Ascending aorta (tissue), 2 donors: ENCODE measurements at regions not wholly inside any gene's neighbourhood (a gene's known extent, or its start where the extent isn't known, plus 50 kb on each side); places are given as distances from the start of the nearest gene placed in this dataset.
A peak's percentile ranks its signal among the peaks of the same experiment; 100 is the strongest.

Experiments used
- DNase-seq, 2 donors: peaks; one replicate each; pipeline ENCODE4 v3.0.0-alpha.2; 2019; ENCODE audit warnings: low spot score in 2 of 2
- H3K27ac ChIP-seq, 2 donors: fragments of 200-600 bp; sonication (generic); one replicate each; pipeline ENCODE4 v1.5.1; 2016 to 2017; ENCODE audit warnings: mild to moderate bottlenecking in 1 of 2
- H3K27me3 ChIP-seq: fragments of 200-600 bp; sonication (generic); one replicate; pipeline ENCODE4 v1.5.1; 2017
- H3K36me3 ChIP-seq, 2 donors: fragments of 200-600 bp; sonication (generic); one replicate each; pipeline ENCODE4 v1.5.1; 2016
- H3K4me1 ChIP-seq, 2 donors: fragments of 200-600 bp; sonication (generic); one replicate each; pipeline ENCODE4 v1.5.1; 2016 to 2017; ENCODE audit warnings: mild to moderate bottlenecking in 1 of 2
- H3K4me3 ChIP-seq, 2 donors: fragments of 200-600 bp; sonication (generic); one replicate each; pipeline ENCODE4 v1.5.1; 2016 to 2017; ENCODE audit warnings: mild to moderate bottlenecking in 1 of 2
- H3K9me3 ChIP-seq, 2 donors: fragments of 200-600 bp; sonication (generic); one replicate each; pipeline ENCODE4 v1.5.1; 2016
- intact Hi-C: fragments of 100-400 bp; cut with DNase I; formaldehyde crosslinking; loops from one replicate; pipeline ENCODE4 v1.15.1; 2023
- TF ChIP-seq, protein P1 (sequence below), 3 experiments: fragments of 200-600 bp in 2 of 3; fragments of 450-650 bp in 1 of 3; sonication (generic) in 2 of 3; IDR thresholded peaks; one replicate each; pipeline ENCODE4 v1.5.1; 2016 to 2019; ENCODE audit warnings: antibody characterized with exemption in 3 of 3, mild to moderate bottlenecking in 1 of 3, moderate library complexity in 1 of 3

DNA sequence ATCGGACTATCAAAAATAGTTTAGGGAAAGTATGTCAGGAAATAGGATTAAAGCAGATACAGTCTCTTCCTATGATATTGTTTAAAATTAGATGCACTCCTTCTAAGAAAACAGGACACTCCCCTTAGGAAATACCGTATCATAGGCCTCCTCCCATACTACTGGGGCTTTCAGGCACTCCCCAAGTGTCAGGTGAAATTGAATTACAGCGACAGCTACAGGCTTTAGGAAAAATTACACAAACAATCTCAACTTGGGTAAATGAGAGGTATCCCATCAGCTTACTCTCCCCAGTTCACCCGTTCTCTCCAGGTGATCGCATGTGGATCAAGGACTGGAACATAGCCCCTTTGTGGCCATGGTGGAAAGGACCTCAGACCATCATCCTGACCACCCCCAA lies 110.4 kb upstream of the EPB41L4A start:
- TF ChIP-seq, protein P1, sequence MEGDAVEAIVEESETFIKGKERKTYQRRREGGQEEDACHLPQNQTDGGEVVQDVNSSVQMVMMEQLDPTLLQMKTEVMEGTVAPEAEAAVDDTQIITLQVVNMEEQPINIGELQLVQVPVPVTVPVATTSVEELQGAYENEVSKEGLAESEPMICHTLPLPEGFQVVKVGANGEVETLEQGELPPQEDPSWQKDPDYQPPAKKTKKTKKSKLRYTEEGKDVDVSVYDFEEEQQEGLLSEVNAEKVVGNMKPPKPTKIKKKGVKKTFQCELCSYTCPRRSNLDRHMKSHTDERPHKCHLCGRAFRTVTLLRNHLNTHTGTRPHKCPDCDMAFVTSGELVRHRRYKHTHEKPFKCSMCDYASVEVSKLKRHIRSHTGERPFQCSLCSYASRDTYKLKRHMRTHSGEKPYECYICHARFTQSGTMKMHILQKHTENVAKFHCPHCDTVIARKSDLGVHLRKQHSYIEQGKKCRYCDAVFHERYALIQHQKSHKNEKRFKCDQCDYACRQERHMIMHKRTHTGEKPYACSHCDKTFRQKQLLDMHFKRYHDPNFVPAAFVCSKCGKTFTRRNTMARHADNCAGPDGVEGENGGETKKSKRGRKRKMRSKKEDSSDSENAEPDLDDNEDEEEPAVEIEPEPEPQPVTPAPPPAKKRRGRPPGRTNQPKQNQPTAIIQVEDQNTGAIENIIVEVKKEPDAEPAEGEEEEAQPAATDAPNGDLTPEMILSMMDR (IDR thresholded peaks at IDR 0.05), result peak in 1 of 3 experiments; percentile 28

DNA sequence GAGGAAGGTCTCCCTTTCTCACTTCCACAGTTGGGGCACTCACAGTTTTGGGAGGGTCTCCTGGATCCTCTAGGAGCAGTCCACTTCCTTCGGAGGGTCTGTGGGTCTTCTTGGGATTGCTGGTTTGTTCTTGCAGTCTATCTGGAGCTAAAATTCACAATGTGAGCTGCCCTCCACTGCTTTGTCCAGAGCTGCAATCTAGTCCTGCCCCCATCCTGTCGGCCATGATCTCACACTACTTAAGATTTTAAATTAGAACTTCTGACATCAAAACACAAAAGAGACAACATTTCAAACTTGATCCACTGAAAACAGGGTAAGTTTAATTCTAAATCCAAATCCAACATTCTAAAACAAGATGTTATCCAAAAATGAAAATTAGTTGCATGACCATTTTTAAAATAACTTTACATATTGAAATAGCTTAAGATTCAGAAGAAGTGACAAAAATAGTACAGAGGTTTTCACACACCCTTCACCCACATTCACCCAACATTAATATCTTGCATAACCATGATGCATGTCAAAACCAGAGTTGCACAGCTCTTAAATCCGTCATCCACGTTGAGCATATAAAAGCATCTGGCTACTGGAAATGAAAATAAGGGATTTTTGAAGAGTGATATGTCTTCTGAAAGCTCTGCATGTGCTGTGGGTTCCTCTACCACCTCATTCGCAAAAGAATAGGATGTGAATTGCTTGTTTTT lies 113.7 kb upstream of the EPB41L4A start:
- no peak overlapping the region for H3K27ac ChIP-seq
- no peak for DNase-seq
- intact Hi-C loops, result no loop called here
- no peaks in the 10 kb centered on the region for H3K9me3 ChIP-seq
- H3K36me3 ChIP-seq, result no peaks in the 10 kb centered on the region
- no peak overlapping the region for H3K4me3 ChIP-seq
- no peaks in the 10 kb centered on the region for H3K4me1 ChIP-seq
- TF ChIP-seq, protein P1 (IDR thresholded peaks at IDR 0.05), result no peak
- H3K27me3 ChIP-seq, result no peaks in the 10 kb centered on the region

More for the DNA sequence above, 110.4 kb upstream of the EPB41L4A start:
- Histone ChIP-seq H3K27ac (no peak overlapping the region), H3K4me3 (no peak overlapping the region), H3K9me3 (no peaks in the 10 kb centered on the region), H3K4me1 (no peaks in the 10 kb centered on the region), H3K27me3 (no peaks in the 10 kb centered on the region), H3K36me3 (no peaks in the 10 kb centered on the region)
- intact Hi-C loops, result no loop called here
- no peak for DNase-seq

DNA sequence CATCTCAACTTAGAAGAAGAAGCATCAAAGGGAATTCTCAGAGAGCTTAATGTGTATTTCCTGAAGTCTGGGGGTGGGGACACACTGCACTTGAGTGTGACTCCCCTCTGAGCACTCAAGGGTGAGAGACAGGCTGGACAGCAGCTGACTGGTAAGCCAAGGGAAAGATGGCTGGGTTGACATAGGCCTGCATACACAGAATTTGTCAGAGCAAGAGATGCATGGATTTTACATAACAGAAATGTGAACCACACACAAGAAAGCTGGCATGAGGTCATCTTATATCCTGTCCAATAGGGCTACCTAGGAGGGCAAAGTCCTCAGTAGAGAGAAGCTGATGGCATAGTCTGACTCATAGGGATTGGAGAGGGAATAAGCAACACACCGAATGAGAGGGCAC lies 114.3 kb upstream of the EPB41L4A start:
- intact Hi-C loops, result no loop called here
- no peaks in the 10 kb centered on the region for H3K36me3 ChIP-seq
- no peaks in the 10 kb centered on the region for H3K4me1 ChIP-seq

DNA sequence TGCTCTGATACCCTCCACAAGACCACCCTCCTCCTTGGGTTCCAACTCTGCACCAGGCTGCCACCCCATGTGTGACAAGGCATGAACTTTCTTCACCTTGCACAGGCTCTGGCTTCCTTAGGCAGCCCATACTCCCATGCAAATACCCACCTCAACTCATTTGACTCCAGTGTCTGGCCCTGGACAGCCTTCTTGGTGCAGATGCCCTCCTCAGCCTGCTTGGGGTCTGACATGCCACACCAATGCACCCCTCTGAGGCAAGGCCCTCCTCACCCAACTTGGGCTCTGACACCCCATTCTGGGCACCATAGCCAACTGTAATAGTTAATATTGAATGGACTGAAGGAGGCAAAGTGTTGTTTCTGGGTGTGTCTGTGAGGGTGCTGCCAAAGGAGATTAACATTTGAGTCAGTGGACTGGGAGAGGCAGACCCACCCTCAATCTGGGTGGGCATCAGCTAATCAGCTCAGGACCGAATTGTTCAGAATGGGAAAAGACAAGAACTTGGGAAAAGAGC lies 115.0 kb upstream of the EPB41L4A start:
- no peak for DNase-seq
- H3K9me3 ChIP-seq, result no peaks in the 10 kb centered on the region
- intact Hi-C loops, result no loop called here
- no peak overlapping the region for H3K27ac ChIP-seq
- no peaks in the 10 kb centered on the region for H3K36me3 ChIP-seq
- no peaks in the 10 kb centered on the region for H3K27me3 ChIP-seq
- H3K4me1 ChIP-seq, result no peaks in the 10 kb centered on the region
- TF ChIP-seq, protein P1 (IDR thresholded peaks at IDR 0.05), result no peak
- H3K4me3 ChIP-seq, result no peak overlapping the region

More for the DNA sequence above, 114.3 kb upstream of the EPB41L4A start:
- DNase-seq, result no peak
- TF ChIP-seq, protein P1 (IDR thresholded peaks at IDR 0.05), result no peak
- Histone ChIP-seq H3K27me3 (no peaks in the 10 kb centered on the region), H3K9me3 (no peaks in the 10 kb centered on the region), H3K27ac (no peak overlapping the region), H3K4me3 (no peak overlapping the region)

DNA sequence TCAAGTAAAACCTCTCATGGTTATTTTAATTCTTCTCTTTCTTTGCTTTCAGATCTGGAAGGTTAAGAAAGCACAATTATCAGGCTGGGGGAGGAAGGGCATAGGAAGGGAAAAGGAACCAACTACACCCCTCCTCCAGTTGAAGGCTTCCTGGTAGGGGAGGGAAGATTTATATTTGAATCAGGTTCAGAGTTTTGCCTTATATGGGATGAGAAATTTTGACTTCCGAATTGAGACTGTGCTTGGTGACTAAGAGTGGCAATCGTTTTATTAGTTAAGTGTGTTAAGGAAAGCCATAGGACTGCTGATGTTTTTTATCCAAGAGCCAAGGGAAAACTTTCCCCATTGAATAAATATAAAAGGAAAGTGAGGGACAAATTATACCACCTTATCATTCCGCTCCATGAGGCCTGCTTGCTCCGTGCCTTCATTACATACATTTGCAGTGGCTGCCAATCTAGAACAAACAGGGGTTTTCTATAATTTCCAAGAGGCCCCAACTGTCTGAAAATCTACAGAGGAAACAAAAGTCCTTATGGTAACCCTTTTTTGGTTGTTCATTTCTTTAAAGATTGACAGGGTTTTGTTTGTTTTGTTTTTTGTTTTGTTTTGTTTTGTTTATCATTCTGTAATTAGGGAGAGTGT lies 115.7 kb upstream of the EPB41L4A start:
- Histone ChIP-seq H3K36me3 (no peaks in the 10 kb centered on the region), H3K27ac (no peak overlapping the region)

More for the DNA sequence above, 115.7 kb upstream of the EPB41L4A start:
- no peaks in the 10 kb centered on the region for H3K27me3 ChIP-seq
- H3K4me1 ChIP-seq, result no peaks in the 10 kb centered on the region
- no peak for DNase-seq
- no peak overlapping the region for H3K4me3 ChIP-seq
- TF ChIP-seq, protein P1 (IDR thresholded peaks at IDR 0.05), result no peak
- intact Hi-C loops, result no loop called here
- no peaks in the 10 kb centered on the region for H3K9me3 ChIP-seq
